ENCODE measurements at regions not wholly inside any gene's neighbourhood (a gene's known extent, or its start where the extent isn't known, plus 50 kb on each side); places are given as distances from the start of the nearest gene placed in this dataset.
A peak's percentile ranks its signal among the peaks of the same experiment; 100 is the strongest.
"Not testable (repeated sequence)": the region's sequence is repeated elsewhere in the genome, so short reads cannot be mapped to it uniquely, and the experiment has no call there.

- not testable (repeated sequence) for DNase-seq (ENCODE audit: low read depth)
Observed at GRCh38 chr4:69013933-69014332, 62.3 kb upstream of the UGT2A3 start.

GRCh38 chr4:69017986-69018385 is 66.4 kb upstream of the UGT2A3 start:
- DNase-seq (ENCODE audit: low read depth) = not testable (repeated sequence)

GRCh38 chr4:69019538-69020461 is 68.2 kb upstream of the UGT2A3 start:
- not testable (repeated sequence) for DNase-seq (ENCODE audit: low read depth)

- not testable (repeated sequence) for DNase-seq (ENCODE audit: low read depth)
Observed at GRCh38 chr4:69020462-69020807, 68.8 kb upstream of the UGT2A3 start.

GRCh38 chr4:69025191-69025998 is 70.9 kb upstream of the UGT2B7 start:
- peak; percentile 18 for DNase-seq (ENCODE audit: low read depth)

GRCh38 chr4:69025999-69026387 is 70.3 kb upstream of the UGT2B7 start:
- no peak for DNase-seq (ENCODE audit: low read depth)

- no peak for DNase-seq (ENCODE audit: low read depth)
Observed at GRCh38 chr4:69026974-69027373, 69.3 kb upstream of the UGT2B7 start.

GRCh38 chr4:69030326-69030725 is 65.9 kb upstream of the UGT2B7 start:
- DNase-seq (ENCODE audit: low read depth) = no peak

GRCh38 chr4:69032847-69033638 is 63.2 kb upstream of the UGT2B7 start:
- no peak for DNase-seq (ENCODE audit: low read depth)

- peak; percentile 10 for DNase-seq (ENCODE audit: low read depth)
Observed at GRCh38 chr4:69034315-69034740, 61.9 kb upstream of the UGT2B7 start.

GRCh38 chr4:69038582-69038981 is 57.7 kb upstream of the UGT2B7 start:
- DNase-seq (ENCODE audit: low read depth) = peak; percentile 87

- no peak for DNase-seq (ENCODE audit: low read depth)
Observed at GRCh38 chr4:69039071-69039470, 57.2 kb upstream of the UGT2B7 start.

- no peak for DNase-seq (ENCODE audit: low read depth)
Observed at GRCh38 chr4:69044247-69044646, 52.0 kb upstream of the UGT2B7 start.

All from HT1080 (cell line).